ENCODE measurements at regions not wholly inside any gene's neighbourhood (a gene's known extent, or its start where the extent isn't known, plus 50 kb on each side); places are given as distances from the start of the nearest gene placed in this dataset.
"Not testable (repeated sequence)": the region's sequence is repeated elsewhere in the genome, so short reads cannot be mapped to it uniquely, and the experiment has no call there.

GRCh38 chr15:46098006-46098405 is 463.2 kb downstream of the SQOR start:
- DNase-seq (ENCODE audit: low read depth in 1 of 2, low spot score in 2 of 2); POLR2A ChIA-PET (ENCODE audit: partially characterized antibody); H4K5ac ChIP-seq (ENCODE audit: insufficient read length, low read depth, low read length); H2BK15ac ChIP-seq (ENCODE audit: low read length); H3K27me3 ChIP-seq (replicated peaks in 1 of 4; ENCODE audit: control insufficient read depth in 3 of 4, extremely low read depth in 1 of 4, insufficient read depth in 3 of 4, low read length in 3 of 4); H3K4me1 ChIP-seq (replicated peaks in 1 of 4; ENCODE audit: control insufficient read depth in 3 of 4, insufficient read depth in 4 of 4, low read length in 3 of 4); H3K9ac ChIP-seq (replicated peaks in 1 of 4; ENCODE audit: extremely low read depth in 1 of 4, low read depth in 3 of 4, low read length in 3 of 4); H4K91ac ChIP-seq (replicated peaks; ENCODE audit: insufficient read length, low read length); H3K79me2 ChIP-seq (ENCODE audit: control insufficient read depth in 1 of 2, insufficient read depth in 2 of 2, low read length in 2 of 2); H3K4me2 ChIP-seq (ENCODE audit: insufficient read depth in 1 of 2, low read depth in 2 of 2, low read length in 2 of 2); H3K4ac ChIP-seq (replicated peaks; ENCODE audit: insufficient read length, low read depth, low read length); H4K8ac ChIP-seq (ENCODE audit: extremely low read depth, insufficient read depth, low read length); H3K18ac ChIP-seq (ENCODE audit: extremely low read depth, low read length); H3K14ac ChIP-seq (ENCODE audit: insufficient read length); H2BK120ac ChIP-seq (replicated peaks; ENCODE audit: low read depth, low read length); H2AK5ac ChIP-seq (ENCODE audit: low read depth, low read length); H3K79me1 ChIP-seq (ENCODE audit: low read depth, low read length); FAIRE-seq; H2BK12ac ChIP-seq (ENCODE audit: low read depth, low read length); H3K23me2 ChIP-seq (ENCODE audit: low read depth, low read length); H3K27ac ChIP-seq (ENCODE audit: low read depth, low read length); H4K20me1 ChIP-seq (replicated peaks in 1 of 2; ENCODE audit: control insufficient read depth in 1 of 2, insufficient read depth in 2 of 2, low read length in 2 of 2); H2AFZ ChIP-seq (ENCODE audit: low read length); H3K4me3 ChIP-seq (ENCODE audit: extremely low read depth in 1 of 4, insufficient read depth in 2 of 4, low read depth in 3 of 4, low read length in 4 of 4); H3K56ac ChIP-seq (replicated peaks; ENCODE audit: insufficient read length, low read depth, low read length); H3K36me3 ChIP-seq (ENCODE audit: control insufficient read depth in 2 of 4, insufficient read depth in 4 of 4, low read length in 3 of 4); H2BK5ac ChIP-seq (ENCODE audit: low read depth, low read length); H2BK20ac ChIP-seq (ENCODE audit: low read length); H3K23ac ChIP-seq (ENCODE audit: insufficient read length); CTCF ChIA-PET (ENCODE audit: partially characterized antibody): not testable (repeated sequence)
- WGBS, 2 experiments (ENCODE audit: extremely low coverage in 1 of 2, insufficient coverage in 1 of 2, insufficient read length in 1 of 2, insufficient replicate concordance in 2 of 2, low coverage in 1 of 2, low lambda C conversion rate in 2 of 2, missing lambda C conversion rate in 1 of 2): 97% methylated on average over 16 of the region's 32 CpGs; no CpG with 5 or more reads in 1 of the 2 experiments
- peaks cover 10 to 20% of the 10 kb centered on the region in 2 experiments; a peak in 2 of 4 replicates for H3K9me3 ChIP-seq (ENCODE audit: insufficient read depth in 2 of 2, low read depth in 1 of 2, low read length in 1 of 2)

Data from H1 (cell line).